SK-N-SH (cell line): ENCODE measurements at regions not wholly inside any gene's neighbourhood (a gene's known extent, or its start where the extent isn't known, plus 50 kb on each side); places are given as distances from the start of the nearest gene placed in this dataset.

Source experiments
- CTCF ChIA-PET: fragments of 300-600, 350-600 bp; formaldehyde crosslinking; extraction: SDS; loops from one replicate; lab custom pipeline; 2021; lab: Yijun Ruan, JAX
- POLR2A ChIA-PET: fragments of 350-600 bp; sonication (Branson Sonifier 250); formaldehyde crosslinking; extraction: SDS; loops from one replicate; lab custom pipeline; 2020; ENCODE audit warnings: antibody characterized with exemption, inconsistent platforms; lab: Yijun Ruan, JAX
- DNase-seq: peaks from one replicate; pipeline ENCODE4 v3.0.0; 2012
- H2AFZ ChIP-seq: fragments of 200-600 bp; sonication (generic); 2 replicates; pipeline ENCODE4 v1.8.1; 2016; ENCODE audit warnings: antibody characterized with exemption, mild to moderate bottlenecking, low read depth
- H3F3A ChIP-seq: fragments of 200-600 bp; sonication (generic); replicated peaks from 2 replicates; pipeline ENCODE3; 2016; ENCODE audit warnings: antibody characterized with exemption, mild to moderate bottlenecking; ENCODE audit not compliant: insufficient read depth
- H3K27ac ChIP-seq, 2 experiments: fragments of 200-500 bp in 1 of 2; fragments of 200-600 bp in 1 of 2; sonication (Bioruptor generic) in 1 of 2; sonication (generic), shearing (Covaris generic) in 1 of 2; 2 replicates each; pipeline versions ENCODE4 v1.5.1 to v1.6.1; 2014 to 2016; ENCODE audit warnings: low read depth in 2 of 2, inconsistent platforms in 1 of 2, low read length in 1 of 2, mild to moderate bottlenecking in 1 of 2, mixed read lengths in 1 of 2
- H3K27me3 ChIP-seq: fragments of 200-600 bp; sonication (generic), shearing (Covaris generic); 2 replicates; pipeline ENCODE4 v1.6.1; 2016; ENCODE audit warnings: mixed run types; ENCODE audit not compliant: insufficient read depth
- H3K36me3 ChIP-seq, 2 experiments: fragments of 200-500 bp in 1 of 2; fragments of 200-600 bp in 1 of 2; sonication (Bioruptor generic) in 1 of 2; sonication (generic) in 1 of 2; replicated peaks in 1 of 2; 2 replicates each; pipeline versions ENCODE3 to v1.5.1; 2014 to 2016; ENCODE audit warnings: low read length in 1 of 2, mild to moderate bottlenecking in 1 of 2; ENCODE audit not compliant: insufficient read depth in 2 of 2, control insufficient read depth in 1 of 2
- H3K4me1 ChIP-seq, 2 experiments: fragments of 200-500 bp in 1 of 2; fragments of 200-600 bp in 1 of 2; sonication (Bioruptor generic) in 1 of 2; sonication (generic), shearing (Covaris generic) in 1 of 2; 2 replicates each; pipeline versions ENCODE4 v1.5.1 to v1.6.1; 2014 to 2016; ENCODE audit warnings: low read depth in 1 of 2, low read length in 1 of 2, mixed run types in 1 of 2; ENCODE audit not compliant: insufficient read depth in 2 of 2, control insufficient read depth in 1 of 2
- H3K4me2 ChIP-seq: fragments of 200-600 bp; sonication (generic), shearing (Covaris generic); 2 replicates; pipeline ENCODE4 v1.6.1; 2017; ENCODE audit warnings: mixed run types
- H3K4me3 ChIP-seq, 2 experiments: fragments of 200-500 bp in 1 of 2; fragments of 200-600 bp in 1 of 2; sonication (Bioruptor generic) in 1 of 2; sonication (generic), shearing (Covaris generic) in 1 of 2; 2 replicates each; pipeline versions ENCODE4 v1.5.1 to v1.8.1; 2014 to 2016; ENCODE audit warnings: low read depth in 2 of 2, inconsistent platforms in 1 of 2, low read length in 1 of 2, mild to moderate bottlenecking in 1 of 2, mixed read lengths in 1 of 2, moderate library complexity in 1 of 2
- H3K79me2 ChIP-seq: fragments of 200-600 bp; sonication (generic); 2 replicates; pipeline ENCODE4 v1.8.1; 2017; ENCODE audit warnings: mild to moderate bottlenecking; ENCODE audit not compliant: insufficient read depth
- H3K9ac ChIP-seq: fragments of 200-600 bp; sonication (generic); 2 replicates; pipeline ENCODE4 v1.6.1; 2017; ENCODE audit warnings: mixed run types
- H3K9me2 ChIP-seq: fragments of 200-600 bp; sonication (generic); 2 replicates; pipeline ENCODE4 v1.6.1; 2017; ENCODE audit warnings: mixed run types
- H3K9me3 ChIP-seq: fragments of 200-600 bp; sonication (generic); 2 replicates; pipeline ENCODE4 v1.6.1; 2017; ENCODE audit warnings: mixed run types, mild to moderate bottlenecking, moderate library complexity
- H4K20me1 ChIP-seq: fragments of 200-600 bp; sonication (generic); 2 replicates; pipeline ENCODE4 v1.6.1; 2017; ENCODE audit warnings: mild to moderate bottlenecking, mixed run types; ENCODE audit not compliant: insufficient read depth
- EP300 ChIP-seq, 2 experiments: IDR thresholded peaks; 2 replicates each; pipeline versions ENCODE4 v1.4.0 to v1.6.1; 2012; ENCODE audit warnings: borderline replicate concordance in 1 of 2, low read depth in 1 of 2, low read length in 1 of 2
- FOSL2 ChIP-seq: IDR thresholded peaks from 2 replicates; pipeline ENCODE4 v1.4.0; 2012; ENCODE audit warnings: low read depth, mild to moderate bottlenecking, moderate library complexity, borderline replicate concordance
- FOXJ3 ChIP-seq: sonication (generic); formaldehyde crosslinking; IDR thresholded peaks from 2 replicates; pipeline ENCODE4 v1.5.1; 2020; ENCODE audit warnings: mild to moderate bottlenecking, missing genetic modification reagents
- FOXM1 ChIP-seq: IDR thresholded peaks from 2 replicates; pipeline ENCODE4 v1.4.0; 2012; ENCODE audit warnings: low read depth, mild to moderate bottlenecking
- GABPA ChIP-seq: IDR thresholded peaks from 2 replicates; pipeline ENCODE4 v1.4.0; 2012; ENCODE audit warnings: low read depth, mild to moderate bottlenecking
- JUND ChIP-seq: IDR thresholded peaks from 2 replicates; pipeline ENCODE4 v1.4.0; 2012
- MEF2A ChIP-seq: IDR thresholded peaks from 2 replicates; pipeline ENCODE4 v1.4.0; 2012; ENCODE audit warnings: low read depth, borderline replicate concordance
- NFIC ChIP-seq: IDR thresholded peaks from 2 replicates; pipeline ENCODE4 v1.4.0; 2012; ENCODE audit warnings: borderline replicate concordance
- POLR2AphosphoS5 ChIP-seq: IDR thresholded peaks from 2 replicates; pipeline ENCODE4 v1.6.1; 2012; ENCODE audit warnings: low read depth, low read length
- RCOR1 ChIP-seq: fragments of 150-350 bp; IDR thresholded peaks from 2 replicates; pipeline ENCODE4 v1.6.1; 2017; ENCODE audit warnings: antibody characterized with exemption, low read length
- SIN3A ChIP-seq: IDR thresholded peaks from 2 replicates; pipeline ENCODE4 v1.6.1; 2012; ENCODE audit warnings: low read depth, mild to moderate bottlenecking, low read length, moderate library complexity, borderline replicate concordance
- SMC3 ChIP-seq: IDR thresholded peaks from 2 replicates; pipeline ENCODE4 v1.6.1; 2012; ENCODE audit warnings: low read depth, low read length, improper control_type of control experiment
- TAF1 ChIP-seq: IDR thresholded peaks from 2 replicates; pipeline ENCODE4 v1.6.1; 2012; ENCODE audit warnings: low read depth, mild to moderate bottlenecking, low read length, moderate library complexity, borderline replicate concordance
- TEAD4 ChIP-seq: IDR thresholded peaks from 2 replicates; pipeline ENCODE4 v1.4.0; 2012; ENCODE audit warnings: mild to moderate bottlenecking, borderline replicate concordance; ENCODE audit not compliant: insufficient read depth
- whole genome bisulfite sequencing: methylation state at CpG from one replicate; pipeline ENCODE4 v1.1.6; 2017; ENCODE audit warnings: low lambda C conversion rate; 5-methylcytosine and 5-hydroxymethylcytosine counted together
- TF ChIP-seq, protein P1 (sequence below): IDR thresholded peaks from 2 replicates; pipeline ENCODE4 v1.4.0; 2012; ENCODE audit warnings: low read depth
- TF ChIP-seq, protein P2 (sequence below): IDR thresholded peaks from 2 replicates; pipeline ENCODE4 v1.4.0; 2012; ENCODE audit warnings: low read depth, borderline replicate concordance
- TF ChIP-seq, protein P3 (sequence below): fragments of 150-350 bp; IDR thresholded peaks from 2 replicates; pipeline ENCODE4 v1.6.1; 2016; ENCODE audit warnings: mild to moderate bottlenecking, low read depth, low read length

DNA sequence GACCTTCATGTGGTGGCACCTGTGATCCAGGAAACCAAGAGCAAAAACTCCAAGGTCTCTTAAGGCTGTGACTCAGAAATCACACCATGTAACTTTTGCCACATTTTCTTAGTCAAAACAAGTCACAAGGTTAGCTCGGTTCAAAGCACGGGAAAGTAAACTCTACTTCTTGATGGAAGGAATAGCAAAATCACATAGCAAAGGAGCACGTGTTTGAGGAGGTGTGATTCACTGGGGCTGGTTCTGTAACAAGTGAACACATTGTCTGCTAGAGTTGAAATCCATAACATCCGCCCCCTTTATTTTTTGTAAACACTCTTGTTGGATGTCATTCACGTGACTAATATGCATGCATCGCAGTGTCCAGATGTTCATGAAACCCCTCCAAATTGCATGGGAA is 415.0 kb upstream of the MAF start:
- no peak overlapping the region for H2AFZ ChIP-seq
- H3K79me2 ChIP-seq, result no peaks in the 10 kb centered on the region
- H3K9me3 ChIP-seq, result no peaks in the 10 kb centered on the region
- no peak overlapping the region for H3K4me3 ChIP-seq
- no peak for DNase-seq
- H3K9me2 ChIP-seq, result no peaks in the 10 kb centered on the region
- no peak overlapping the region for H3K9ac ChIP-seq
- H3F3A ChIP-seq, result no peaks in the 10 kb centered on the region
- POLR2A ChIA-PET, result no interaction called here
- CTCF ChIA-PET, result interaction anchor here (2.6 kb wide), 1 partner anchor 19 kb away, joined by 9 read pairs; no protein-coding TSS in a partner anchor
- no peaks in the 10 kb centered on the region for H3K4me1 ChIP-seq
- 49% methylated on average over 6 of the region's 6 CpGs for WGBS
- H3K4me2 ChIP-seq, result no peak overlapping the region
- no peaks in the 10 kb centered on the region for H3K27me3 ChIP-seq
- H3K36me3 ChIP-seq, result no peaks in the 10 kb centered on the region
- TF ChIP-seq, protein P1, sequence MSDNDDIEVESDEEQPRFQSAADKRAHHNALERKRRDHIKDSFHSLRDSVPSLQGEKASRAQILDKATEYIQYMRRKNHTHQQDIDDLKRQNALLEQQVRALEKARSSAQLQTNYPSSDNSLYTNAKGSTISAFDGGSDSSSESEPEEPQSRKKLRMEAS, result no peak
- TF ChIP-seq MEF2A (no peak), POLR2AphosphoS5 (no peak), FOSL2 (no peak), TAF1 (no peak), GABPA (no peak), SIN3A (no peak), FOXM1 (no peak), JUND (no peak)
- TF ChIP-seq, protein P2, sequence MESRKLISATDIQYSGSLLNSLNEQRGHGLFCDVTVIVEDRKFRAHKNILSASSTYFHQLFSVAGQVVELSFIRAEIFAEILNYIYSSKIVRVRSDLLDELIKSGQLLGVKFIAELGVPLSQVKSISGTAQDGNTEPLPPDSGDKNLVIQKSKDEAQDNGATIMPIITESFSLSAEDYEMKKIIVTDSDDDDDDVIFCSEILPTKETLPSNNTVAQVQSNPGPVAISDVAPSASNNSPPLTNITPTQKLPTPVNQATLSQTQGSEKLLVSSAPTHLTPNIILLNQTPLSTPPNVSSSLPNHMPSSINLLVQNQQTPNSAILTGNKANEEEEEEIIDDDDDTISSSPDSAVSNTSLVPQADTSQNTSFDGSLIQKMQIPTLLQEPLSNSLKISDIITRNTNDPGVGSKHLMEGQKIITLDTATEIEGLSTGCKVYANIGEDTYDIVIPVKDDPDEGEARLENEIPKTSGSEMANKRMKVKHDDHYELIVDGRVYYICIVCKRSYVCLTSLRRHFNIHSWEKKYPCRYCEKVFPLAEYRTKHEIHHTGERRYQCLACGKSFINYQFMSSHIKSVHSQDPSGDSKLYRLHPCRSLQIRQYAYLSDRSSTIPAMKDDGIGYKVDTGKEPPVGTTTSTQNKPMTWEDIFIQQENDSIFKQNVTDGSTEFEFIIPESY, result no peak
- H4K20me1 ChIP-seq, result no peaks in the 10 kb centered on the region
- H3K27ac ChIP-seq, result no peak overlapping the region

DNA sequence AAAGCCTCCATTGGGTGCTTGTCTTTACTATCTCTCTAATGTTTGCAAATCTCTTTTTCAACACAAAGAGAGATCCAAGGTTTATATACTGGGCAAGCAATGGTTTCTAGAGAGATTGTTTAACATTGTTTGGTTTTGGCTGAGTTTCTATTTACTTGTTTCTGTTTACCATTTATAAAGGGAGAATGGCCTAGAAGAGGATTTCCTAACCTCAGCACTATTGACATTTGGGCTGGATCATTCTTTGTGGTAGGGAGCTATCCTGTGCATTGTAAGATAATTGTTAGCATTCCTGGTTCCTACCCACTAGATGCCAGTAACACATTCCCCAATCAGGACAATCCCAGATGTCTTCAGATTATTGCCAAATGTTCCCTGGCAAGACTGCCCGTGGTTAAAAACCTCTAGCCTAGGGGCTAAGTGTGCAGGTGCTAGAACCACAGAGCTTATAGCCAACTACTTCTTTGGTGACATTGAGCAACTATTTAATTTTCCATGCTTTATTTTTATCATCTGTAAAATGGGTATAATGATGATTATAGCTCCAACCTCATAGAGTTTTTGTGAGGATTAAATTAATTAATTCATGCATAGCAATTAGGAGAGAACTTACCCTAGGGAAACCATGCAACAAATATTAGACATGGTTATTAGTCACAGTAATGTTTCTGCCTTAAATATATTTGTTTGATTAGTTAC is 413.9 kb upstream of the MAF start:
- Histone ChIP-seq H3K4me1 (no peaks in the 10 kb centered on the region), H3F3A (no peaks in the 10 kb centered on the region), H3K9me3 (no peaks in the 10 kb centered on the region), H3K36me3 (no peaks in the 10 kb centered on the region), H2AFZ (no peak overlapping the region), H3K27me3 (no peaks in the 10 kb centered on the region), H4K20me1 (no peaks in the 10 kb centered on the region), H3K27ac (no peak overlapping the region), H3K79me2 (no peaks in the 10 kb centered on the region), H3K9ac (no peak overlapping the region)
- DNase-seq, result no peak
- POLR2A ChIA-PET, result no interaction called here
- CTCF ChIA-PET, result interaction anchor here (2.6 kb wide), 1 partner anchor 17 kb away, joined by 9 read pairs; no protein-coding TSS in a partner anchor
- 22% methylated on average over 1 of the region's 1 CpG for WGBS
- TF ChIP-seq TEAD4 (no peak), NFIC (no peak), SMC3 (no peak), EP300 (IDR thresholded peaks at IDR 0.05; ENCODE audit: borderline replicate concordance in 1 of 2, low read depth in 1 of 2, low read length in 1 of 2) (no peak), FOSL2 (no peak), SIN3A (no peak), FOXJ3 (CRISPR knock-in tag) (no peak), RCOR1 (no peak), JUND (no peak), FOXM1 (no peak), TAF1 (no peak)
- TF ChIP-seq, protein P1, result no peak
- TF ChIP-seq, protein P3, sequence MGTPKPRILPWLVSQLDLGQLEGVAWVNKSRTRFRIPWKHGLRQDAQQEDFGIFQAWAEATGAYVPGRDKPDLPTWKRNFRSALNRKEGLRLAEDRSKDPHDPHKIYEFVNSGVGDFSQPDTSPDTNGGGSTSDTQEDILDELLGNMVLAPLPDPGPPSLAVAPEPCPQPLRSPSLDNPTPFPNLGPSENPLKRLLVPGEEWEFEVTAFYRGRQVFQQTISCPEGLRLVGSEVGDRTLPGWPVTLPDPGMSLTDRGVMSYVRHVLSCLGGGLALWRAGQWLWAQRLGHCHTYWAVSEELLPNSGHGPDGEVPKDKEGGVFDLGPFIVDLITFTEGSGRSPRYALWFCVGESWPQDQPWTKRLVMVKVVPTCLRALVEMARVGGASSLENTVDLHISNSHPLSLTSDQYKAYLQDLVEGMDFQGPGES, result no peak
- TF ChIP-seq, all 33 proteins: peak for 0
- Histone ChIP-seq H3K4me3 (no peak overlapping the region), H3K4me2 (no peak overlapping the region), H3K9me2 (no peaks in the 10 kb centered on the region)
